ENCODE measurements at regions not wholly inside any gene's neighbourhood (a gene's known extent, or its start where the extent isn't known, plus 50 kb on each side); places are given as distances from the start of the nearest gene placed in this dataset.
"Not testable (repeated sequence)": the region's sequence is repeated elsewhere in the genome, so short reads cannot be mapped to it uniquely, and the experiment has no call there.

DNA sequence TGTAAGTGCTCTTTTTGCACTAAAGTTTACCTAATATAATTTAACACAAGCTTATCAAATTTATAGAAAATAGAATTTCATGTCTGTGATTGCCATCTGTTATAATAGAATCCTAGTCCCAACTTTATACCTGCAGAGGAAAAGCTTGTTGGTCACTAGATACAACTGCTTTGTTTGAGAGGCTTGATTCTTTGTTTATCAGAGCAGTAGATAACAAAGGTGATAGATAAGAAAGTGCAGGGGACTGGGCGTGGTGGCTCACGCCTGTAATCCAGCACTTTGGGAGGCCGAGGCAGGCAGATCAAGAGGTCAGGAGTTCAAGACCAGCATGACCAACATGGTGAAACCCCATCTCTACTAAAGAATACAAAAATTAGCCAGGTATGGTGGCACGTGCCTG, 528.0 kb downstream of the STK39 start:
- Histone ChIP-seq H3K27ac (ENCODE audit: low read length) (no peak overlapping the region), H3K4me1 (ENCODE audit: low read length) (no peaks in the 10 kb centered on the region), H3K9me2 (replicated peaks; ENCODE audit: insufficient read depth, low read length) (no peaks in the 10 kb centered on the region), H3K4me3 (ENCODE audit: low read length) (no peak overlapping the region), H3K9ac (ENCODE audit: low read length) (no peak overlapping the region), H3K79me2 (ENCODE audit: low read length) (no peaks in the 10 kb centered on the region), H3K4me2 (ENCODE audit: low read depth, low read length) (no peak overlapping the region), H3K27me3 (replicated peaks; ENCODE audit: insufficient read depth, low read length) (no peaks in the 10 kb centered on the region), H4K20me1 (ENCODE audit: insufficient read depth, low read length) (no peaks in the 10 kb centered on the region), H3F3A (ENCODE audit: insufficient read depth, low read length) (no peaks in the 10 kb centered on the region), H3K9me3 (replicated peaks; ENCODE audit: insufficient read depth, low read length) (no peaks in the 10 kb centered on the region), H3K36me3 (replicated peaks; ENCODE audit: insufficient read depth, low read length) (no peaks in the 10 kb centered on the region), H2AFZ (ENCODE audit: low read length) (no peak overlapping the region)
- DNase-seq, result no peak
- no peak for TF ChIP-seq EZH2phosphoT487 (IDR thresholded peaks at IDR 0.05; ENCODE audit: low read length)
- no peak for TF ChIP-seq CTCF (IDR thresholded peaks at IDR 0.05; ENCODE audit: low read length)
- no peak for TF ChIP-seq EZH2 (optimal IDR thresholded peaks at IDR 0.05; ENCODE audit: low read depth, low read length)

GRCh38 chr2:167718560-167718959, 528.8 kb downstream of the STK39 start:
- Histone ChIP-seq H3F3A (ENCODE audit: insufficient read depth, low read length) (no peaks in the 10 kb centered on the region), H3K4me2 (ENCODE audit: low read depth, low read length) (no peak overlapping the region), H3K27ac (ENCODE audit: low read length) (no peak overlapping the region), H3K27me3 (replicated peaks; ENCODE audit: insufficient read depth, low read length) (no peaks in the 10 kb centered on the region), H3K9me3 (replicated peaks; ENCODE audit: insufficient read depth, low read length) (no peaks in the 10 kb centered on the region), H3K79me2 (ENCODE audit: low read length) (no peaks in the 10 kb centered on the region), H3K4me1 (ENCODE audit: low read length) (no peaks in the 10 kb centered on the region), H3K9me2 (replicated peaks; ENCODE audit: insufficient read depth, low read length) (no peaks in the 10 kb centered on the region), H2AFZ (ENCODE audit: low read length) (no peak overlapping the region), H3K4me3 (ENCODE audit: low read length) (no peak overlapping the region), H3K9ac (ENCODE audit: low read length) (no peak overlapping the region), H4K20me1 (ENCODE audit: insufficient read depth, low read length) (no peaks in the 10 kb centered on the region), H3K36me3 (replicated peaks; ENCODE audit: insufficient read depth, low read length) (no peaks in the 10 kb centered on the region)
- DNase-seq, result no peak
- no peak for TF ChIP-seq CTCF (IDR thresholded peaks at IDR 0.05; ENCODE audit: low read length)
- TF ChIP-seq EZH2 (optimal IDR thresholded peaks at IDR 0.05; ENCODE audit: low read depth, low read length), result no peak
- TF ChIP-seq EZH2phosphoT487 (IDR thresholded peaks at IDR 0.05; ENCODE audit: low read length), result no peak

- H3K4me2 ChIP-seq (ENCODE audit: low read depth, low read length), result no peak overlapping the region
- no peaks in the 10 kb centered on the region for H3K9me3 ChIP-seq (replicated peaks; ENCODE audit: insufficient read depth, low read length)
- no peaks in the 10 kb centered on the region for H3F3A ChIP-seq (ENCODE audit: insufficient read depth, low read length)
- no peaks in the 10 kb centered on the region for H3K27me3 ChIP-seq (replicated peaks; ENCODE audit: insufficient read depth, low read length)
- no peak for DNase-seq
- no peak overlapping the region for H3K4me3 ChIP-seq (ENCODE audit: low read length)
- H3K36me3 ChIP-seq (replicated peaks; ENCODE audit: insufficient read depth, low read length), result no peaks in the 10 kb centered on the region
- no peak overlapping the region for H3K9ac ChIP-seq (ENCODE audit: low read length)
- TF ChIP-seq EZH2phosphoT487 (IDR thresholded peaks at IDR 0.05; ENCODE audit: low read length), result no peak
- TF ChIP-seq CTCF (IDR thresholded peaks at IDR 0.05; ENCODE audit: low read length), result no peak
- TF ChIP-seq EZH2 (optimal IDR thresholded peaks at IDR 0.05; ENCODE audit: low read depth, low read length), result no peak
- no peaks in the 10 kb centered on the region for H3K4me1 ChIP-seq (ENCODE audit: low read length)
- no peaks in the 10 kb centered on the region for H3K9me2 ChIP-seq (replicated peaks; ENCODE audit: insufficient read depth, low read length)
- no peak overlapping the region for H2AFZ ChIP-seq (ENCODE audit: low read length)
- H3K27ac ChIP-seq (ENCODE audit: low read length), result no peak overlapping the region
- H4K20me1 ChIP-seq (ENCODE audit: insufficient read depth, low read length), result no peaks in the 10 kb centered on the region
- H3K79me2 ChIP-seq (ENCODE audit: low read length), result no peaks in the 10 kb centered on the region
Observed at GRCh38 chr2:167715932-167716331, 531.5 kb downstream of the STK39 start.

DNA sequence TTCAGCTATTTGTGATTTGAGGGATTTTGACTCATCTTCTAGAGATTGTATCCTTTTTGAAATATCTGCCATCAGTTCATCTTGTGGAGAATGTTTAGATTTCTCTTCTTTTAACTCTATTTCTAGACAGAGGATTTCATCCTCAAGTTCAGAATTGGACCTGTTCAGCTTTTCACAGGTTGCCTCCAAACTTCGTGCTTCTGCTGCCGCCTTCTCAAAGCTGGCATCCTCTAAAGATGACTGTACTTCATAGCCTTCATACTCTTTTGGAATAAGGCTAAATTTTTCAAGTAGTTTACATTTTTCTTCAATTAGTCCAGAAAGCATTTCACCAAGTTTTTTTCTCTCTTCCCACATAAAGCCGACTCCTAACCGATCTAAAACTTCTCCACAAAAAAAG, 531.9 kb downstream of the STK39 start:
- not testable (repeated sequence) for H3K9me3 ChIP-seq (replicated peaks; ENCODE audit: insufficient read depth, low read length); H3K27ac ChIP-seq (ENCODE audit: low read length); H3K9me2 ChIP-seq (replicated peaks; ENCODE audit: insufficient read depth, low read length); H3K79me2 ChIP-seq (ENCODE audit: low read length); H3K27me3 ChIP-seq (replicated peaks; ENCODE audit: insufficient read depth, low read length); H3K9ac ChIP-seq (ENCODE audit: low read length); H4K20me1 ChIP-seq (ENCODE audit: insufficient read depth, low read length); H3K4me2 ChIP-seq (ENCODE audit: low read depth, low read length); H2AFZ ChIP-seq (ENCODE audit: low read length); DNase-seq; H3K4me1 ChIP-seq (ENCODE audit: low read length); H3F3A ChIP-seq (ENCODE audit: insufficient read depth, low read length); H3K36me3 ChIP-seq (replicated peaks; ENCODE audit: insufficient read depth, low read length); H3K4me3 ChIP-seq (ENCODE audit: low read length)

Data from MM.1S (cell line).